HG03575 (cell line): ENCODE measurements at regions not wholly inside any gene's neighbourhood (a gene's known extent, or its start where the extent isn't known, plus 50 kb on each side); places are given as distances from the start of the nearest gene placed in this dataset.

Experiments
- ATAC-seq: cut with Tn5 transposase; IDR thresholded peaks from one replicate; pipeline ENCODE4 v1.9.1; 2021; ENCODE audit not compliant: unreplicated experiment, insufficient number of reproducible peaks, low FRiP score; ENCODE audit errors: extremely low read depth

GRCh38 chr12:19837543-19837942 lies 398.3 kb downstream of the AEBP2 start:
- ATAC-seq: no peak

GRCh38 chr12:19841451-19841850 lies 402.2 kb downstream of the AEBP2 start:
- no peak for ATAC-seq

- ATAC-seq: no peak
These were observed 402.8 kb downstream of the AEBP2 start for GRCh38 chr12:19842116-19842515.

- no peak for ATAC-seq
These were observed 404.9 kb downstream of the AEBP2 start for GRCh38 chr12:19844224-19844623.

GRCh38 chr12:19846574-19846973 lies 407.3 kb downstream of the AEBP2 start:
- no peak for ATAC-seq

- ATAC-seq: no peak
These were observed 408.2 kb downstream of the AEBP2 start for GRCh38 chr12:19847294-19848059.

- ATAC-seq: no peak
These were observed 409.1 kb downstream of the AEBP2 start for GRCh38 chr12:19848421-19848820.

GRCh38 chr12:19849208-19849607 lies 409.9 kb downstream of the AEBP2 start:
- ATAC-seq: no peak

GRCh38 chr12:19850346-19851065 lies 411.2 kb downstream of the AEBP2 start:
- no peak for ATAC-seq

GRCh38 chr12:19852100-19852855 lies 413.0 kb downstream of the AEBP2 start:
- ATAC-seq: no peak

GRCh38 chr12:19855851-19856250 lies 416.6 kb downstream of the AEBP2 start:
- ATAC-seq: no peak

- ATAC-seq: no peak
These were observed 417.1 kb downstream of the AEBP2 start for GRCh38 chr12:19856389-19856788.

- ATAC-seq: no peak
These were observed 417.9 kb downstream of the AEBP2 start for GRCh38 chr12:19857204-19857603.

GRCh38 chr12:19867151-19867550 lies 427.9 kb downstream of the AEBP2 start:
- ATAC-seq: no peak

GRCh38 chr12:19867970-19868369 lies 428.7 kb downstream of the AEBP2 start:
- ATAC-seq: no peak

GRCh38 chr12:19869413-19869812 lies 430.1 kb downstream of the AEBP2 start:
- ATAC-seq: no peak

GRCh38 chr12:19872621-19873540 lies 433.6 kb downstream of the AEBP2 start:
- ATAC-seq: no peak

- ATAC-seq: no peak
These were observed 440.8 kb downstream of the AEBP2 start for GRCh38 chr12:19880076-19880475.

GRCh38 chr12:19880721-19881120 lies 441.4 kb downstream of the AEBP2 start:
- ATAC-seq: no peak
